ENCODE measurements at regions not wholly inside any gene's neighbourhood (a gene's known extent, or its start where the extent isn't known, plus 50 kb on each side); places are given as distances from the start of the nearest gene placed in this dataset.
"Not testable (repeated sequence)": the region's sequence is repeated elsewhere in the genome, so short reads cannot be mapped to it uniquely, and the experiment has no call there.

DNA sequence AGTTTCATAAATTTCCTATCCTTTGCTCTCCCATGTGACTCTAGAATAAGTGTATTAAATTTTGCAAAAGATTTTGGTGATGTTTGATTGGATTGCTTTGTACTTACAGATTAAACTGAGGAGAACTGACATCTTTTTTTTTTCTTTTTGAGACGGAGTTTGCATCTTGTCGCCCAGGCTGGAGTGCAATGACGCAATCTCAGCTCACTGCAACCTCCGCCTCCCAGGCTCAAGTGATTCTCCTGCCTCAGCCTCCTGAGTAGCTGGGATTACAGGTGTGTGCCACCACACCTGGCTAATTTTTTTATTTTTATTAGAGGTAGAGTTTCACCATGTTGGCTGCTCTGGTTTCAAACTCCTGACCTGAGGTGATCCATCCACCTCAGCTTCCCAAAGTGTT lies 121.4 kb upstream of the LARP1 start:
- not testable (repeated sequence) for H3K79me2 ChIP-seq (ENCODE audit: insufficient read depth, low read length); H3K36me3 Mint-ChIP-seq (ENCODE audit: low read depth, unreplicated experiment); H3K27ac ChIP-seq (ENCODE audit: low read depth, low read length); H3K4me2 ChIP-seq (ENCODE audit: low read length); H3K9me3 ChIP-seq (ENCODE audit: insufficient read depth, low read depth, low read length); H3K36me3 ChIP-seq (ENCODE audit: insufficient read depth, low read length); H3K4me1 Mint-ChIP-seq (ENCODE audit: low read depth, unreplicated experiment); H3K4me3 Mint-ChIP-seq (ENCODE audit: unreplicated experiment); H3K4me3 ChIP-seq (ENCODE audit: insufficient read depth, low read depth, low read length); H2AFZ ChIP-seq (ENCODE audit: low read depth, low read length); H3K9ac ChIP-seq (ENCODE audit: low read length); H3K4me1 ChIP-seq (ENCODE audit: insufficient read depth, low read length); H4K20me1 ChIP-seq (ENCODE audit: insufficient read depth, low read length); H3K9me3 Mint-ChIP-seq (ENCODE audit: unreplicated experiment); H3K27me3 ChIP-seq (ENCODE audit: insufficient read depth, low read length); FAIRE-seq; DNase-seq (ENCODE audit: low read depth); H3K27ac Mint-ChIP-seq (ENCODE audit: unreplicated experiment)
- H3K27me3 Mint-ChIP-seq (ENCODE audit: low read depth, unreplicated experiment) = peaks cover 15% of the 10 kb centered on the region

- H3K27ac ChIP-seq (ENCODE audit: low read depth, low read length) = no peak overlapping the region
These were observed 124.0 kb upstream of the LARP1 start for GRCh38 chr5:154631141-154631540.

DNA sequence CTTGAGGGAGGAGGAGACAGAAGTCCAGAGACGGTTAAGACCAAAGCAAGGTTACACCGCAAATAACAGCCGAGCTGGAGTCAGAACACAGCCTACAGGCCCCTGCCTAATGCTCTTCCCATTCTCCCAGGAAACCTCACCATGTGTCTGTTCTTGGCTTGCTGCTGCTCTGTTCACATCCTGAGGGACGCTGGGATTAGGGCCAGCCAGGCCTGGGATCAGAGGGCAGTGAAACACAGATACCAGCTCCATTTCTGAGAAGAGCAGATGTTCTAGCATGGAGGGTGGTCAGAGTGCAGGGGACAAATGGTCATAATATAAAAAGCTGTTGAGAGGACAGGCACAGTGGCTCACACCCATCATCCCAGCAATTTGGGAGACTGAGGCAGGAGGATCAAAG lies 124.8 kb upstream of the LARP1 start:
- DNase-seq (ENCODE audit: low read depth) = no peak
- no peak overlapping the region for H3K9ac ChIP-seq (ENCODE audit: low read length)
- H3K36me3 ChIP-seq (ENCODE audit: insufficient read depth, low read length) = no peaks in the 10 kb centered on the region
- no peak for FAIRE-seq
- no peak overlapping the region for H3K4me3 ChIP-seq (ENCODE audit: insufficient read depth, low read depth, low read length)
- no peak overlapping the region for H3K4me2 ChIP-seq (ENCODE audit: low read length)
- Mint-ChIP-seq H3K4me1 (ENCODE audit: low read depth, unreplicated experiment) (no peaks in the 10 kb centered on the region), H3K4me3 (ENCODE audit: unreplicated experiment) (no peak overlapping the region), H3K36me3 (ENCODE audit: low read depth, unreplicated experiment) (no peaks in the 10 kb centered on the region), H3K9me3 (ENCODE audit: unreplicated experiment) (no peaks in the 10 kb centered on the region), H3K27me3 (ENCODE audit: low read depth, unreplicated experiment) (peaks cover 21% of the 10 kb centered on the region), H3K27ac (ENCODE audit: unreplicated experiment) (no peak overlapping the region)
- no peaks in the 10 kb centered on the region for H3K79me2 ChIP-seq (ENCODE audit: insufficient read depth, low read length)
- H4K20me1 ChIP-seq (ENCODE audit: insufficient read depth, low read length) = no peaks in the 10 kb centered on the region
- no peaks in the 10 kb centered on the region for H3K27me3 ChIP-seq (ENCODE audit: insufficient read depth, low read length)
- no peak for TF ChIP-seq CTCF (IDR thresholded peaks at IDR 0.05; ENCODE audit: insufficient read depth, low read depth, low read length)
- TF ChIP-seq EZH2 (IDR thresholded peaks at IDR 0.05; ENCODE audit: insufficient read depth, low read length) = no peak
- H3K9me3 ChIP-seq (ENCODE audit: insufficient read depth, low read depth, low read length) = no peaks in the 10 kb centered on the region
- no peak overlapping the region for H3K27ac ChIP-seq (ENCODE audit: low read depth, low read length)
- H3K4me1 ChIP-seq (ENCODE audit: insufficient read depth, low read length) = no peaks in the 10 kb centered on the region
- H2AFZ ChIP-seq (ENCODE audit: low read depth, low read length) = no peak overlapping the region

More at GRCh38 chr5:154631141-154631540, 124.0 kb upstream of the LARP1 start:
- Histone ChIP-seq H3K27me3 (ENCODE audit: insufficient read depth, low read length) (no peaks in the 10 kb centered on the region), H3K36me3 (ENCODE audit: insufficient read depth, low read length) (no peaks in the 10 kb centered on the region), H3K4me2 (ENCODE audit: low read length) (no peak overlapping the region), H3K4me3 (ENCODE audit: insufficient read depth, low read depth, low read length) (no peak overlapping the region), H3K79me2 (ENCODE audit: insufficient read depth, low read length) (no peaks in the 10 kb centered on the region), H3K9ac (ENCODE audit: low read length) (no peak overlapping the region), H3K4me1 (ENCODE audit: insufficient read depth, low read length) (no peaks in the 10 kb centered on the region), H2AFZ (ENCODE audit: low read depth, low read length) (no peak overlapping the region), H4K20me1 (ENCODE audit: insufficient read depth, low read length) (no peaks in the 10 kb centered on the region), H3K9me3 (ENCODE audit: insufficient read depth, low read depth, low read length) (no peaks in the 10 kb centered on the region)
- DNase-seq (ENCODE audit: low read depth) (no peak), FAIRE-seq (no peak)
- Mint-ChIP-seq H3K4me1 (ENCODE audit: low read depth, unreplicated experiment) (no peaks in the 10 kb centered on the region), H3K36me3 (ENCODE audit: low read depth, unreplicated experiment) (no peaks in the 10 kb centered on the region), H3K27ac (ENCODE audit: unreplicated experiment) (no peak overlapping the region), H3K27me3 (ENCODE audit: low read depth, unreplicated experiment) (peaks cover 21% of the 10 kb centered on the region), H3K4me3 (ENCODE audit: unreplicated experiment) (no peak overlapping the region), H3K9me3 (ENCODE audit: unreplicated experiment) (no peaks in the 10 kb centered on the region)
- TF ChIP-seq EZH2 (IDR thresholded peaks at IDR 0.05; ENCODE audit: insufficient read depth, low read length) = no peak
- no peak for TF ChIP-seq CTCF (IDR thresholded peaks at IDR 0.05; ENCODE audit: insufficient read depth, low read depth, low read length)
